ENCODE measurements at regions not wholly inside any gene's neighbourhood (a gene's known extent, or its start where the extent isn't known, plus 50 kb on each side); places are given as distances from the start of the nearest gene placed in this dataset.
"Not testable (repeated sequence)": the region's sequence is repeated elsewhere in the genome, so short reads cannot be mapped to it uniquely, and the experiment has no call there.

- WGBS = 86% methylated on average over 6 of the region's 6 CpGs
- Histone ChIP-seq H3K36me3 (ENCODE audit: control insufficient read depth in 2 of 2, insufficient read depth in 2 of 2, low read length in 1 of 2) (no peaks in the 10 kb centered on the region), H3K27me3 (ENCODE audit: control insufficient read depth in 2 of 2, insufficient read depth in 1 of 2, low read length in 1 of 2) (no peaks in the 10 kb centered on the region), H3K4me3 (ENCODE audit: low read length in 2 of 2) (no peak overlapping the region), H3K9me3 (ENCODE audit: control insufficient read depth in 2 of 2, insufficient read depth in 1 of 2, low read length in 1 of 2) (no peaks in the 10 kb centered on the region), H3K27ac (ENCODE audit: low read depth in 1 of 2, low read length in 1 of 2) (no peak overlapping the region), H3K4me1 (ENCODE audit: control insufficient read depth in 2 of 2, insufficient read depth in 2 of 2, low read length in 2 of 2) (no peaks in the 10 kb centered on the region)
- no peak for DNase-seq (ENCODE audit: low read depth in 6 of 9, low spot score in 9 of 9)
Observed at GRCh38 chr12:97075161-97075933, 168.3 kb downstream of the NEDD1 start.

DNA sequence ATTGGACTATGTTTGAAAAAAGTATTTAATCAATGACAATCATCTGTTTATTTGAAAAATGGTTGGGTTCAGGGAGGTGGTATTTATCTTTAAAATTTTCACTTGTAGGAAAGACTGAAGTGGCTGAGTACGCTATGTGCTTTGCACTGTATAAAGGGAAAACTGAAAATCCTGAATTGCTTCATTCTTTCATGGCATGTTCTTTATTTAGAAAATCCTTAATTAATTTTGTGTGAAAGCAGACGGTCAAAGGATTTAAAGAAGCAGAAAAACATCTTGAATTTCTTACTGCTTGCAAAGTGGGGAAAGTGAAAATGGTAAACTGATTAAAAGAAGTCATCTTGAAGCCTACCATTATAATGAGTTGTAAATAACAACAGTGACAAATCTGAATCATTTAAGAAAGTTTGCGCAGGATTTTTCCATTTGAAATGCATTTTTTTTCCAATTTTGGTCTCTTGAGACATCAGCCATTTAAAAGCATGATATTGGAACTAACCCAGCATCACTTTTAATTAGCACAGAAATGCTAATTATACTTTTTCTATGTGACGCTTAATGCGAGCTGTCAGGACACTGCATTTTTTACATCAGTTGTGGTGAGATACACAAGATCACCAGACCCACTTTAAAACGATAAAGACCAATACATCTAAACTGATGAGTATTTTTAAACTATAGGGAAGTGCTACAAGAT lies 169.0 kb downstream of the NEDD1 start:
- no peak overlapping the region for H3K27ac ChIP-seq (ENCODE audit: low read depth in 1 of 2, low read length in 1 of 2)
- H3K9me3 ChIP-seq (ENCODE audit: control insufficient read depth in 2 of 2, insufficient read depth in 1 of 2, low read length in 1 of 2) = no peaks in the 10 kb centered on the region
- no peak overlapping the region for H3K4me3 ChIP-seq (ENCODE audit: low read length in 2 of 2)
- no peaks in the 10 kb centered on the region for H3K36me3 ChIP-seq (ENCODE audit: control insufficient read depth in 2 of 2, insufficient read depth in 2 of 2, low read length in 1 of 2)
- H3K27me3 ChIP-seq (ENCODE audit: control insufficient read depth in 2 of 2, insufficient read depth in 1 of 2, low read length in 1 of 2) = no peaks in the 10 kb centered on the region
- WGBS = 94% methylated on average over 6 of the region's 6 CpGs
- H3K4me1 ChIP-seq (ENCODE audit: control insufficient read depth in 2 of 2, insufficient read depth in 2 of 2, low read length in 2 of 2) = no peaks in the 10 kb centered on the region
- DNase-seq (ENCODE audit: low read depth in 6 of 9, low spot score in 9 of 9) = no peak

GRCh38 chr12:97076912-97077311 lies 169.9 kb downstream of the NEDD1 start:
- H3K36me3 ChIP-seq (ENCODE audit: control insufficient read depth in 2 of 2, insufficient read depth in 2 of 2, low read length in 1 of 2); H3K27me3 ChIP-seq (ENCODE audit: control insufficient read depth in 2 of 2, insufficient read depth in 1 of 2, low read length in 1 of 2); H3K4me1 ChIP-seq (ENCODE audit: control insufficient read depth in 2 of 2, insufficient read depth in 2 of 2, low read length in 2 of 2); H3K27ac ChIP-seq (ENCODE audit: low read depth in 1 of 2, low read length in 1 of 2); H3K9me3 ChIP-seq (ENCODE audit: control insufficient read depth in 2 of 2, insufficient read depth in 1 of 2, low read length in 1 of 2); H3K4me3 ChIP-seq (ENCODE audit: low read length in 2 of 2); DNase-seq (ENCODE audit: low read depth in 6 of 9, low spot score in 9 of 9): not testable (repeated sequence)
- WGBS = 88% methylated on average over 9 of the region's 9 CpGs

- H3K4me3 ChIP-seq (ENCODE audit: low read length in 2 of 2) = no peak overlapping the region
- no peak for DNase-seq (ENCODE audit: low read depth in 6 of 9, low spot score in 9 of 9)
- H3K36me3 ChIP-seq (ENCODE audit: control insufficient read depth in 2 of 2, insufficient read depth in 2 of 2, low read length in 1 of 2) = no peaks in the 10 kb centered on the region
Observed at GRCh38 chr12:97082029-97082428, 175.0 kb downstream of the NEDD1 start.

GRCh38 chr12:97093187-97093683 lies 186.2 kb downstream of the NEDD1 start:
- no peaks in the 10 kb centered on the region for H3K27me3 ChIP-seq (ENCODE audit: control insufficient read depth in 2 of 2, insufficient read depth in 1 of 2, low read length in 1 of 2)
- DNase-seq (ENCODE audit: low read depth in 6 of 9, low spot score in 9 of 9) = no peak
- no peaks in the 10 kb centered on the region for H3K36me3 ChIP-seq (ENCODE audit: control insufficient read depth in 2 of 2, insufficient read depth in 2 of 2, low read length in 1 of 2)
- H3K27ac ChIP-seq (ENCODE audit: low read depth in 1 of 2, low read length in 1 of 2) = no peak overlapping the region
- no peaks in the 10 kb centered on the region for H3K9me3 ChIP-seq (ENCODE audit: control insufficient read depth in 2 of 2, insufficient read depth in 1 of 2, low read length in 1 of 2)
- H3K4me3 ChIP-seq (ENCODE audit: low read length in 2 of 2) = no peak overlapping the region
- 90% methylated on average over 6 of the region's 6 CpGs for WGBS
- no peaks in the 10 kb centered on the region for H3K4me1 ChIP-seq (ENCODE audit: control insufficient read depth in 2 of 2, insufficient read depth in 2 of 2, low read length in 2 of 2)

More at GRCh38 chr12:97082029-97082428, 175.0 kb downstream of the NEDD1 start:
- no peaks in the 10 kb centered on the region for H3K9me3 ChIP-seq (ENCODE audit: control insufficient read depth in 2 of 2, insufficient read depth in 1 of 2, low read length in 1 of 2)
- no peaks in the 10 kb centered on the region for H3K27me3 ChIP-seq (ENCODE audit: control insufficient read depth in 2 of 2, insufficient read depth in 1 of 2, low read length in 1 of 2)
- H3K27ac ChIP-seq (ENCODE audit: low read depth in 1 of 2, low read length in 1 of 2) = no peak overlapping the region
- no peaks in the 10 kb centered on the region for H3K4me1 ChIP-seq (ENCODE audit: control insufficient read depth in 2 of 2, insufficient read depth in 2 of 2, low read length in 2 of 2)

- 91% methylated on average over 1 of the region's 1 CpG for WGBS
- H3K36me3 ChIP-seq (ENCODE audit: control insufficient read depth in 2 of 2, insufficient read depth in 2 of 2, low read length in 1 of 2) = no peaks in the 10 kb centered on the region
Observed at GRCh38 chr12:97097734-97098133, 190.7 kb downstream of the NEDD1 start.

DNA sequence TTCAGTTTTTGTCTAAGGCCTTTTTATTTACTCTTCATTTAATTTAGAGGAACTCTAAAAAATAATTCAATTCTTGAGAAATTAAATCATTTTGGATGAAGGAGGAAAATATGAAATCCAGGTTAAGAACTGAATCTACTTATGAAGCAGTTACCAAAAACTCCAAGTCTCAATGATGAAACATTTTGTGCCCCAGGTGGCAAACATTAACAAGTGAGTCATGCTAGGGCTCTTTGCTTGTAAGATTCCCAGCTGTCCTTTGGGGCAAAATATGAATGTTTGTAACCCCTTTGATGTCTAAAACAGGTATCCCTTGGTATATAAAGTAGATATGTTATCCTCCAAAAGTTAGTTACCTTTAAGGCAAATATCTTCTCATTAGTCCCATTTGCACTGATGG lies 202.4 kb downstream of the NEDD1 start:
- H3K9me3 ChIP-seq (ENCODE audit: control insufficient read depth in 2 of 2, insufficient read depth in 1 of 2, low read length in 1 of 2) = no peaks in the 10 kb centered on the region
- no peak overlapping the region for H3K4me3 ChIP-seq (ENCODE audit: low read length in 2 of 2)
- no peak for DNase-seq (ENCODE audit: low read depth in 6 of 9, low spot score in 9 of 9)
- H3K36me3 ChIP-seq (ENCODE audit: control insufficient read depth in 2 of 2, insufficient read depth in 2 of 2, low read length in 1 of 2) = no peaks in the 10 kb centered on the region
- no peak overlapping the region for H3K27ac ChIP-seq (ENCODE audit: low read depth in 1 of 2, low read length in 1 of 2)
- no peaks in the 10 kb centered on the region for H3K27me3 ChIP-seq (ENCODE audit: control insufficient read depth in 2 of 2, insufficient read depth in 1 of 2, low read length in 1 of 2)
- H3K4me1 ChIP-seq (ENCODE audit: control insufficient read depth in 2 of 2, insufficient read depth in 2 of 2, low read length in 2 of 2) = no peaks in the 10 kb centered on the region

More at GRCh38 chr12:97097734-97098133, 190.7 kb downstream of the NEDD1 start:
- no peak for DNase-seq (ENCODE audit: low read depth in 6 of 9, low spot score in 9 of 9)
- H3K27ac ChIP-seq (ENCODE audit: low read depth in 1 of 2, low read length in 1 of 2) = no peak overlapping the region
- no peaks in the 10 kb centered on the region for H3K27me3 ChIP-seq (ENCODE audit: control insufficient read depth in 2 of 2, insufficient read depth in 1 of 2, low read length in 1 of 2)
- no peak overlapping the region for H3K4me3 ChIP-seq (ENCODE audit: low read length in 2 of 2)
- no peaks in the 10 kb centered on the region for H3K9me3 ChIP-seq (ENCODE audit: control insufficient read depth in 2 of 2, insufficient read depth in 1 of 2, low read length in 1 of 2)
- H3K4me1 ChIP-seq (ENCODE audit: control insufficient read depth in 2 of 2, insufficient read depth in 2 of 2, low read length in 2 of 2) = no peaks in the 10 kb centered on the region

- H3K4me3 ChIP-seq (ENCODE audit: low read length in 2 of 2) = no peak overlapping the region
- no peaks in the 10 kb centered on the region for H3K9me3 ChIP-seq (ENCODE audit: control insufficient read depth in 2 of 2, insufficient read depth in 1 of 2, low read length in 1 of 2)
- WGBS = 86% methylated on average over 4 of the region's 4 CpGs
- H3K4me1 ChIP-seq (ENCODE audit: control insufficient read depth in 2 of 2, insufficient read depth in 2 of 2, low read length in 2 of 2) = no peaks in the 10 kb centered on the region
- H3K36me3 ChIP-seq (ENCODE audit: control insufficient read depth in 2 of 2, insufficient read depth in 2 of 2, low read length in 1 of 2) = no peaks in the 10 kb centered on the region
- no peaks in the 10 kb centered on the region for H3K27me3 ChIP-seq (ENCODE audit: control insufficient read depth in 2 of 2, insufficient read depth in 1 of 2, low read length in 1 of 2)
- DNase-seq (ENCODE audit: low read depth in 6 of 9, low spot score in 9 of 9) = no peak
- no peak overlapping the region for H3K27ac ChIP-seq (ENCODE audit: low read depth in 1 of 2, low read length in 1 of 2)
Observed at GRCh38 chr12:97112136-97112535, 205.1 kb downstream of the NEDD1 start.

DNA sequence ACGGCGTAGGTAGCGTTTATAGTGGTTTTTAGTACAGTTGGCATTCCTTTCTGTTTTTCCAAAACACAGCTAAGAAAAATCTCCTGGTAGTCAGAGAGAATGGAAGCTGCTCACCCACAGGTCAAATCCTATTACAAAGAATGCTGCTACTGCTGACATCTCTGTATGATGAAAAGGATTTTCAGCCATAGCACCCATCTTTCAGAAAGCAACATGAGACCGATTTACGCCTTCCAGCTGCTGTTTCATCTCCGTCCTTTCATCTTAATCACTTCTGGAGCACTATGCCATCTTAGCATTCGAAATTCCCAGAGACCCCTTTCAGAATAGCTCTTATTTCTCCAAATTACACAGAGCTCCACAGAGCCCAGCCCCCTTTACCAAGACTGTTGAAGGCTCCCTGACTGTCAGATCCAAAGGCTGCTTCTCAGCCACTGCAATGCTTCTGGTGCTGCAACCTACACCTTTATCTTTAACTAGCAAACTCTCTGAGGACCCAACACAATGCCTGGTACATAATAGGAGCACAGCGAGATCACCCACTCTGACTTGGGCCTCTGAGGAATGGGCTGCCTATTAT lies 211.8 kb downstream of the NEDD1 start:
- no peak overlapping the region for H3K4me3 ChIP-seq (ENCODE audit: low read length in 2 of 2)
- DNase-seq (ENCODE audit: low read depth in 6 of 9, low spot score in 9 of 9) = no peak
- WGBS = 89% methylated on average over 8 of the region's 8 CpGs
- H3K27ac ChIP-seq (ENCODE audit: low read depth in 1 of 2, low read length in 1 of 2) = no peak overlapping the region
- H3K27me3 ChIP-seq (ENCODE audit: control insufficient read depth in 2 of 2, insufficient read depth in 1 of 2, low read length in 1 of 2) = no peaks in the 10 kb centered on the region
- H3K4me1 ChIP-seq (ENCODE audit: control insufficient read depth in 2 of 2, insufficient read depth in 2 of 2, low read length in 2 of 2) = no peaks in the 10 kb centered on the region
- no peaks in the 10 kb centered on the region for H3K9me3 ChIP-seq (ENCODE audit: control insufficient read depth in 2 of 2, insufficient read depth in 1 of 2, low read length in 1 of 2)
- no peaks in the 10 kb centered on the region for H3K36me3 ChIP-seq (ENCODE audit: control insufficient read depth in 2 of 2, insufficient read depth in 2 of 2, low read length in 1 of 2)
